Sigmoid colon (tissue), 6 donors: ENCODE measurements at regions not wholly inside any gene's neighbourhood (a gene's known extent, or its start where the extent isn't known, plus 50 kb on each side); places are given as distances from the start of the nearest gene placed in this dataset.
A peak's percentile ranks its signal among the peaks of the same experiment; 100 is the strongest.

Experiments
- DNase-seq: peaks from one replicate; pipeline ENCODE4 v3.0.0-alpha.2; 2019
- H3K27ac ChIP-seq, 4 donors: fragments of 200-600 bp; sonication (generic); one replicate each; pipeline ENCODE4 v1.5.1; 2016 to 2019; ENCODE audit warnings: mild to moderate bottlenecking in 1 of 4
- H3K27me3 ChIP-seq, 3 donors: fragments of 200-600 bp; sonication (generic); one replicate each; pipeline ENCODE4 v1.5.1; 2019; ENCODE audit warnings: mild to moderate bottlenecking in 1 of 3
- H3K36me3 ChIP-seq, 4 donors: fragments of 200-600 bp; sonication (generic); one replicate each; pipeline ENCODE4 v1.5.1; 2016 to 2019
- H3K4me1 ChIP-seq, 4 donors: fragments of 200-600 bp; sonication (generic); one replicate each; pipeline ENCODE4 v1.5.1; 2017 to 2019
- H3K4me3 ChIP-seq, 4 donors: fragments of 200-600 bp; sonication (generic); one replicate each; pipeline ENCODE4 v1.5.1; 2017 to 2019; ENCODE audit warnings: mild to moderate bottlenecking in 2 of 4, moderate library complexity in 1 of 4
- H3K9me3 ChIP-seq, 4 donors: fragments of 200-600 bp in 3 of 4; sonication (generic) in 3 of 4; one replicate each; pipeline versions ENCODE4 v1.5.1 to v1.6.1; 2013 to 2019
- CTCF ChIP-seq, 4 experiments: fragments of 450-650 bp in 3 of 4; fragments of 200-600 bp in 1 of 4; IDR thresholded peaks; one replicate each; pipeline ENCODE4 v1.5.1; 2016 to 2019; ENCODE audit warnings: antibody characterized with exemption in 4 of 4, mild to moderate bottlenecking in 3 of 4, moderate library complexity in 2 of 4
- EP300 ChIP-seq, 4 donors: sonication (generic); formaldehyde crosslinking; IDR thresholded peaks; one replicate each; pipeline ENCODE4 v1.6.1; 2017; ENCODE audit warnings: antibody characterized with exemption in 4 of 4
- POLR2A ChIP-seq, 2 donors: fragments of 450-650 bp; IDR thresholded peaks; one replicate each; pipeline ENCODE4 v1.6.1; 2016; ENCODE audit warnings: antibody characterized with exemption in 2 of 2, mild to moderate bottlenecking in 2 of 2, moderate library complexity in 2 of 2
- POLR2AphosphoS5 ChIP-seq, 4 donors: sonication (generic); formaldehyde crosslinking; IDR thresholded peaks; one replicate each; pipeline ENCODE4 v1.6.1; 2017; ENCODE audit warnings: antibody characterized with exemption in 4 of 4
- whole genome bisulfite sequencing, 2 donors: extraction: QIAGEN DNeasy Blood & Tissue Kit; methylation state at CpG; one replicate each; pipeline ENCODE4 v1.1.7; 2013; 5-methylcytosine and 5-hydroxymethylcytosine counted together
- intact Hi-C: fragments of 100-400 bp; cut with DNase I; formaldehyde crosslinking; loops from one replicate; pipeline ENCODE4 v1.15.1; 2023
- donor health status: healthy with polysubstance abuse.
- donor health status: healthy.

- 89 to 92% methylated on average over 1 of the region's 1 CpG for WGBS, 2 donors
- Histone ChIP-seq H3K36me3 (no peaks in the 10 kb centered on the region), H3K4me3 (no peak overlapping the region), H3K9me3 (no peaks in the 10 kb centered on the region), H3K27me3 (no peaks in the 10 kb centered on the region), H3K27ac (no peak overlapping the region), H3K4me1 (no peaks in the 10 kb centered on the region)
- no peak for DNase-seq
- TF ChIP-seq POLR2A (IDR thresholded peaks at IDR 0.05) (no peak), POLR2AphosphoS5 (IDR thresholded peaks at IDR 0.05) (no peak), CTCF (IDR thresholded peaks at IDR 0.05) (no peak), EP300 (IDR thresholded peaks at IDR 0.05) (no peak)
- intact Hi-C loops, result no loop called here
These were observed 71.0 kb upstream of the SEMA6A start for GRCh38 chr5:116645627-116646026.

- Histone ChIP-seq H3K27ac (no peak overlapping the region), H3K27me3 (no peaks in the 10 kb centered on the region), H3K36me3 (no peaks in the 10 kb centered on the region), H3K9me3 (no peaks in the 10 kb centered on the region), H3K4me3 (no peak overlapping the region), H3K4me1 (no peaks in the 10 kb centered on the region)
- no peak for DNase-seq
- intact Hi-C loops, result no loop called here
- TF ChIP-seq POLR2A (IDR thresholded peaks at IDR 0.05) (no peak), CTCF (IDR thresholded peaks at IDR 0.05) (no peak), EP300 (IDR thresholded peaks at IDR 0.05) (no peak), POLR2AphosphoS5 (IDR thresholded peaks at IDR 0.05) (no peak)
These were observed 65.6 kb upstream of the SEMA6A start for GRCh38 chr5:116640236-116640635.

GRCh38 chr5:116637149-116637740, 62.6 kb upstream of the SEMA6A start:
- H3K27me3 ChIP-seq, result no peaks in the 10 kb centered on the region
- 63 to 65% methylated on average over 4 of the region's 4 CpGs for WGBS, 2 donors
- intact Hi-C loops, result no loop called here

GRCh38 chr5:116632890-116633289, 58.3 kb upstream of the SEMA6A start:
- Histone ChIP-seq H3K4me3 (no peak overlapping the region), H3K4me1 (no peaks in the 10 kb centered on the region), H3K36me3 (no peaks in the 10 kb centered on the region), H3K27ac (no peak overlapping the region), H3K9me3 (no peaks in the 10 kb centered on the region), H3K27me3 (no peaks in the 10 kb centered on the region)
- no peak for DNase-seq
- 84 to 92% methylated on average over 4 of the region's 4 CpGs for WGBS, 2 donors
- intact Hi-C loops, result no loop called here
- TF ChIP-seq POLR2A (IDR thresholded peaks at IDR 0.05) (no peak), POLR2AphosphoS5 (IDR thresholded peaks at IDR 0.05) (no peak), EP300 (IDR thresholded peaks at IDR 0.05) (no peak), CTCF (IDR thresholded peaks at IDR 0.05) (no peak)

More at GRCh38 chr5:116637149-116637740, 62.6 kb upstream of the SEMA6A start:
- Histone ChIP-seq H3K27ac (no peak overlapping the region), H3K36me3 (no peaks in the 10 kb centered on the region), H3K4me1 (no peaks in the 10 kb centered on the region), H3K4me3 (no peak overlapping the region), H3K9me3 (no peaks in the 10 kb centered on the region)
- no peak for TF ChIP-seq EP300 (IDR thresholded peaks at IDR 0.05)
- peak in 1 of 4 donors; percentile 15 for TF ChIP-seq POLR2AphosphoS5 (IDR thresholded peaks at IDR 0.05)
- TF ChIP-seq CTCF (IDR thresholded peaks at IDR 0.05), result no peak
- DNase-seq, result no peak

- no peak for DNase-seq
- intact Hi-C loops, result no loop called here
- no peak for TF ChIP-seq CTCF (IDR thresholded peaks at IDR 0.05)
- no peak for TF ChIP-seq POLR2A (IDR thresholded peaks at IDR 0.05)
- no peak for TF ChIP-seq EP300 (IDR thresholded peaks at IDR 0.05)
- TF ChIP-seq POLR2AphosphoS5 (IDR thresholded peaks at IDR 0.05), result no peak
- no peaks in the 10 kb centered on the region for H3K27me3 ChIP-seq
- peaks cover 0 to 11% (median 6%) of the 10 kb centered on the region in 4 donors for H3K4me1 ChIP-seq
- H3K27ac ChIP-seq, result no peak overlapping the region
- H3K36me3 ChIP-seq, result no peaks in the 10 kb centered on the region
- 91 to 95% methylated on average over 1 of the region's 1 CpG for WGBS, 2 donors
- H3K4me3 ChIP-seq, result no peak overlapping the region
- H3K9me3 ChIP-seq, result no peaks in the 10 kb centered on the region
These were observed 56.5 kb upstream of the SEMA6A start for GRCh38 chr5:116631147-116631546.
